ENCODE measurements at regions not wholly inside any gene's neighbourhood (a gene's known extent, or its start where the extent isn't known, plus 50 kb on each side); places are given as distances from the start of the nearest gene placed in this dataset.

- no peak overlapping the region for H2AK5ac ChIP-seq (ENCODE audit: low read length, severe bottlenecking)
- H3K79me1 ChIP-seq (replicated peaks; ENCODE audit: low read length, poor library complexity, severe bottlenecking): no peaks in the 10 kb centered on the region
- H3K4me1 ChIP-seq (ENCODE audit: control insufficient read depth, insufficient read depth, low read depth, low read length): peaks cover 3% of the 10 kb centered on the region
- H4K91ac ChIP-seq (ENCODE audit: low read length): no peak overlapping the region
- no peak overlapping the region for H3K14ac ChIP-seq (ENCODE audit: low read length in 2 of 2)
- no peak overlapping the region for H3K4ac ChIP-seq (ENCODE audit: low read depth in 1 of 2, low read length in 2 of 2)
- no peak overlapping the region for H3K18ac ChIP-seq (ENCODE audit: low read depth in 1 of 2, low read length in 2 of 2)
- no peak overlapping the region for H4K8ac ChIP-seq (ENCODE audit: low read length)
- no peak overlapping the region for H3K4me3 ChIP-seq (ENCODE audit: insufficient read depth in 1 of 2, low read depth in 1 of 2, low read length in 2 of 2)
- no peak overlapping the region for H3K4me2 ChIP-seq (ENCODE audit: low read length, poor library complexity, severe bottlenecking)
- H3K9ac ChIP-seq (ENCODE audit: low read length): no peak overlapping the region
- no peak overlapping the region for H2BK120ac ChIP-seq (ENCODE audit: low read depth, low read length)
- no peak overlapping the region for H2BK12ac ChIP-seq (ENCODE audit: low read length in 2 of 2)
- H3K36me3 ChIP-seq (ENCODE audit: control insufficient read depth in 1 of 2, insufficient read depth in 2 of 2, low read depth in 1 of 2, low read length in 2 of 2): no peaks in the 10 kb centered on the region
- peak overlapping the region; percentile 34 for H3K27ac ChIP-seq (ENCODE audit: low read length, poor library complexity, severe bottlenecking)
- no peak overlapping the region for H2AFZ ChIP-seq (ENCODE audit: low read depth, low read length)
- H3K23ac ChIP-seq (ENCODE audit: low read length in 2 of 2): no peak overlapping the region
- no peak overlapping the region for H2BK15ac ChIP-seq (ENCODE audit: low read depth, poor library complexity, severe bottlenecking)
- no peaks in the 10 kb centered on the region for H3K9me3 ChIP-seq (ENCODE audit: control insufficient read depth, low read length)
- WGBS: 35% methylated on average over 3 of the region's 4 CpGs
- peak; percentile 86 for DNase-seq
- H2BK5ac ChIP-seq (ENCODE audit: low read depth, low read length, poor library complexity, severe bottlenecking): no peak overlapping the region
- no peaks in the 10 kb centered on the region for H3K27me3 ChIP-seq (ENCODE audit: control insufficient read depth in 1 of 2, insufficient read depth in 1 of 2, low read length in 2 of 2)
These were observed 321.0 kb downstream of the AGTPBP1 start for GRCh38 chr9:85420750-85421149.

- H2BK5ac ChIP-seq (ENCODE audit: low read depth, low read length, poor library complexity, severe bottlenecking): no peak overlapping the region
- no peak overlapping the region for H3K23ac ChIP-seq (ENCODE audit: low read length in 2 of 2)
- H4K8ac ChIP-seq (ENCODE audit: low read length): no peak overlapping the region
- no peak overlapping the region for H2AFZ ChIP-seq (ENCODE audit: low read depth, low read length)
- peaks cover 1% of the 10 kb centered on the region for H3K4me1 ChIP-seq (ENCODE audit: control insufficient read depth, insufficient read depth, low read depth, low read length)
- H3K79me1 ChIP-seq (replicated peaks; ENCODE audit: low read length, poor library complexity, severe bottlenecking): no peaks in the 10 kb centered on the region
- H2BK15ac ChIP-seq (ENCODE audit: low read depth, poor library complexity, severe bottlenecking): no peak overlapping the region
- no peaks in the 10 kb centered on the region for H3K9me3 ChIP-seq (ENCODE audit: control insufficient read depth, low read length)
- H2BK120ac ChIP-seq (ENCODE audit: low read depth, low read length): no peak overlapping the region
- no peak overlapping the region for H2AK5ac ChIP-seq (ENCODE audit: low read length, severe bottlenecking)
- H3K4me2 ChIP-seq (ENCODE audit: low read length, poor library complexity, severe bottlenecking): no peak overlapping the region
- H3K36me3 ChIP-seq (ENCODE audit: control insufficient read depth in 1 of 2, insufficient read depth in 2 of 2, low read depth in 1 of 2, low read length in 2 of 2): no peaks in the 10 kb centered on the region
- H3K4ac ChIP-seq (ENCODE audit: low read depth in 1 of 2, low read length in 2 of 2): no peak overlapping the region
- no peak for DNase-seq
- H4K91ac ChIP-seq (ENCODE audit: low read length): no peak overlapping the region
- H3K14ac ChIP-seq (ENCODE audit: low read length in 2 of 2): no peak overlapping the region
- no peak overlapping the region for H3K18ac ChIP-seq (ENCODE audit: low read depth in 1 of 2, low read length in 2 of 2)
- no peak overlapping the region for H3K9ac ChIP-seq (ENCODE audit: low read length)
- H3K4me3 ChIP-seq (ENCODE audit: insufficient read depth in 1 of 2, low read depth in 1 of 2, low read length in 2 of 2): no peak overlapping the region
- 58% methylated on average over 1 of the region's 3 CpGs for WGBS
- H3K27ac ChIP-seq (ENCODE audit: low read length, poor library complexity, severe bottlenecking): no peak overlapping the region
- no peak overlapping the region for H2BK12ac ChIP-seq (ENCODE audit: low read length in 2 of 2)
- H3K27me3 ChIP-seq (ENCODE audit: control insufficient read depth in 1 of 2, insufficient read depth in 1 of 2, low read length in 2 of 2): no peaks in the 10 kb centered on the region
These were observed 324.1 kb downstream of the AGTPBP1 start for GRCh38 chr9:85417674-85418073.

GRCh38 chr9:85416715-85417114 is 325.0 kb downstream of the AGTPBP1 start:
- peaks cover 1% of the 10 kb centered on the region for H3K4me1 ChIP-seq (ENCODE audit: control insufficient read depth, insufficient read depth, low read depth, low read length)
- H3K18ac ChIP-seq (ENCODE audit: low read depth in 1 of 2, low read length in 2 of 2): no peak overlapping the region
- H3K23ac ChIP-seq (ENCODE audit: low read length in 2 of 2): no peak overlapping the region
- H3K4ac ChIP-seq (ENCODE audit: low read depth in 1 of 2, low read length in 2 of 2): no peak overlapping the region
- H2BK120ac ChIP-seq (ENCODE audit: low read depth, low read length): no peak overlapping the region
- no peak overlapping the region for H3K27ac ChIP-seq (ENCODE audit: low read length, poor library complexity, severe bottlenecking)
- no peaks in the 10 kb centered on the region for H3K9me3 ChIP-seq (ENCODE audit: control insufficient read depth, low read length)
- no peak overlapping the region for H2BK12ac ChIP-seq (ENCODE audit: low read length in 2 of 2)
- no peak overlapping the region for H3K14ac ChIP-seq (ENCODE audit: low read length in 2 of 2)
- H2AK5ac ChIP-seq (ENCODE audit: low read length, severe bottlenecking): no peak overlapping the region
- 100% methylated on average over 1 of the region's 1 CpG for WGBS
- H2AFZ ChIP-seq (ENCODE audit: low read depth, low read length): no peak overlapping the region
- H3K9ac ChIP-seq (ENCODE audit: low read length): no peak overlapping the region
- H3K27me3 ChIP-seq (ENCODE audit: control insufficient read depth in 1 of 2, insufficient read depth in 1 of 2, low read length in 2 of 2): no peaks in the 10 kb centered on the region
- H3K79me1 ChIP-seq (replicated peaks; ENCODE audit: low read length, poor library complexity, severe bottlenecking): no peaks in the 10 kb centered on the region
- H3K4me3 ChIP-seq (ENCODE audit: insufficient read depth in 1 of 2, low read depth in 1 of 2, low read length in 2 of 2): no peak overlapping the region
- H4K91ac ChIP-seq (ENCODE audit: low read length): no peak overlapping the region
- no peak overlapping the region for H4K8ac ChIP-seq (ENCODE audit: low read length)
- H3K36me3 ChIP-seq (ENCODE audit: control insufficient read depth in 1 of 2, insufficient read depth in 2 of 2, low read depth in 1 of 2, low read length in 2 of 2): no peaks in the 10 kb centered on the region
- no peak overlapping the region for H2BK15ac ChIP-seq (ENCODE audit: low read depth, poor library complexity, severe bottlenecking)
- DNase-seq: no peak
- H2BK5ac ChIP-seq (ENCODE audit: low read depth, low read length, poor library complexity, severe bottlenecking): no peak overlapping the region
- no peak overlapping the region for H3K4me2 ChIP-seq (ENCODE audit: low read length, poor library complexity, severe bottlenecking)

GRCh38 chr9:85414390-85414789 is 327.4 kb downstream of the AGTPBP1 start:
- Histone ChIP-seq H2BK5ac (ENCODE audit: low read depth, low read length, poor library complexity, severe bottlenecking) (no peak overlapping the region), H2BK15ac (ENCODE audit: low read depth, poor library complexity, severe bottlenecking) (no peak overlapping the region), H3K14ac (ENCODE audit: low read length in 2 of 2) (no peak overlapping the region), H3K9ac (ENCODE audit: low read length) (no peak overlapping the region), H2BK120ac (ENCODE audit: low read depth, low read length) (no peak overlapping the region), H2BK12ac (ENCODE audit: low read length in 2 of 2) (no peak overlapping the region), H4K91ac (ENCODE audit: low read length) (no peak overlapping the region), H2AFZ (ENCODE audit: low read depth, low read length) (no peak overlapping the region), H4K8ac (ENCODE audit: low read length) (no peak overlapping the region), H3K4ac (ENCODE audit: low read depth in 1 of 2, low read length in 2 of 2) (no peak overlapping the region), H3K27ac (ENCODE audit: low read length, poor library complexity, severe bottlenecking) (no peak overlapping the region), H3K4me2 (ENCODE audit: low read length, poor library complexity, severe bottlenecking) (no peak overlapping the region), H3K18ac (ENCODE audit: low read depth in 1 of 2, low read length in 2 of 2) (no peak overlapping the region), H3K27me3 (ENCODE audit: control insufficient read depth in 1 of 2, insufficient read depth in 1 of 2, low read length in 2 of 2) (no peaks in the 10 kb centered on the region), H3K79me1 (replicated peaks; ENCODE audit: low read length, poor library complexity, severe bottlenecking) (no peaks in the 10 kb centered on the region), H3K23ac (ENCODE audit: low read length in 2 of 2) (no peak overlapping the region), H3K4me1 (ENCODE audit: control insufficient read depth, insufficient read depth, low read depth, low read length) (no peaks in the 10 kb centered on the region), H3K4me3 (ENCODE audit: insufficient read depth in 1 of 2, low read depth in 1 of 2, low read length in 2 of 2) (no peak overlapping the region), H2AK5ac (ENCODE audit: low read length, severe bottlenecking) (no peak overlapping the region), H3K9me3 (ENCODE audit: control insufficient read depth, low read length) (no peaks in the 10 kb centered on the region), H3K36me3 (ENCODE audit: control insufficient read depth in 1 of 2, insufficient read depth in 2 of 2, low read depth in 1 of 2, low read length in 2 of 2) (no peaks in the 10 kb centered on the region)
- WGBS: 71% methylated on average over 5 of the region's 5 CpGs
- DNase-seq: no peak
